Coronary artery (tissue), 2 donors: ENCODE measurements at regions not wholly inside any gene's neighbourhood (a gene's known extent, or its start where the extent isn't known, plus 50 kb on each side); places are given as distances from the start of the nearest gene placed in this dataset.
"Not testable (repeated sequence)": the region's sequence is repeated elsewhere in the genome, so short reads cannot be mapped to it uniquely, and the experiment has no call there.

Source experiments
- DNase-seq: peaks from one replicate; pipeline ENCODE4 v3.0.0-alpha.2; 2017; ENCODE audit warnings: low spot score
- H3K27ac ChIP-seq, 2 donors: fragments of 200-600 bp; sonication (generic); one replicate each; pipeline ENCODE4 v1.5.1; 2016 to 2019
- H3K4me3 ChIP-seq: fragments of 200-600 bp; sonication (generic); 2 replicates; pipeline ENCODE4 v1.5.1; 2016; ENCODE audit warnings: mild to moderate bottlenecking, moderate library complexity
- CTCF ChIP-seq: fragments of 200-600 bp; sonication (generic); IDR thresholded peaks from one replicate; pipeline ENCODE4 v1.5.1; 2019; ENCODE audit warnings: antibody characterized with exemption

GRCh38 chr6:27854421-27854820 lies 57.8 kb downstream of the OR2B2 start:
- no peak for DNase-seq
- TF ChIP-seq CTCF: no peak
- Histone ChIP-seq H3K27ac (no peak overlapping the region), H3K4me3 (no peak overlapping the region)

GRCh38 chr6:27851440-27851839 lies 60.8 kb downstream of the OR2B2 start:
- no peak overlapping the region for H3K4me3 ChIP-seq
- DNase-seq: no peak
- no peak overlapping the region for H3K27ac ChIP-seq
- TF ChIP-seq CTCF: no peak

- H3K27ac ChIP-seq, H3K4me3 ChIP-seq, DNase-seq: not testable (repeated sequence)
Observed at GRCh38 chr6:27849001-27849400, 63.2 kb downstream of the OR2B2 start.

- Histone ChIP-seq H3K4me3 (no peak overlapping the region), H3K27ac (no peak overlapping the region)
- TF ChIP-seq CTCF: no peak
- no peak for DNase-seq
Observed at GRCh38 chr6:27847706-27848105, 64.5 kb downstream of the OR2B2 start.

GRCh38 chr6:27840572-27840971 lies 71.6 kb downstream of the OR2B2 start:
- no peak overlapping the region for H3K4me3 ChIP-seq
- no peak for TF ChIP-seq CTCF
- H3K27ac ChIP-seq: no peak overlapping the region
- no peak for DNase-seq

GRCh38 chr6:27839626-27840475 lies 72.3 kb downstream of the OR2B2 start:
- H3K4me3 ChIP-seq: peak overlapping the region; percentile 84
- TF ChIP-seq CTCF: no peak
- peak; percentile 75 for DNase-seq
- peak overlapping the region; percentile 96 to 98 for H3K27ac ChIP-seq

- Histone ChIP-seq H3K27ac (peak overlapping the region; percentile 96 to 98), H3K4me3 (peak overlapping the region; percentile 84)
- DNase-seq: peak; percentile 90
- no peak for TF ChIP-seq CTCF
Observed at GRCh38 chr6:27838945-27839625, 73.1 kb downstream of the OR2B2 start.
